K562 (cell line): ENCODE measurements at regions not wholly inside any gene's neighbourhood (a gene's known extent, or its start where the extent isn't known, plus 50 kb on each side); places are given as distances from the start of the nearest gene placed in this dataset.
"Not testable (repeated sequence)": the region's sequence is repeated elsewhere in the genome, so short reads cannot be mapped to it uniquely, and the experiment has no call there.

ENCODE experiments used
- ATAC-seq: fragments of 200-7000 bp; cut with Tn5 transposase; 3 replicates; pipeline ENCODE4 v1.9.1; 2020; ENCODE audit warnings: moderate library complexity
- BruUV-seq: library from RNA; stranded (reverse); fragments of 400-500 nt; replicated peaks from 2 replicates; lab custom pipeline; 2021; lab: Mats Ljungman, UMichigan
- CTCF ChIA-PET: fragments of 300-600 bp; formaldehyde crosslinking; extraction: SDS; loops from one replicate; lab custom pipeline; 2021; ENCODE audit warnings: low intra/inter-chr PET ratio; lab: Yijun Ruan, JAX
- POLR2A ChIA-PET: fragments of 300-600, 350-650 bp; sonication (Branson Sonifier 250); formaldehyde crosslinking; extraction: SDS; loops from one replicate; lab custom pipeline; 2021; ENCODE audit warnings: antibody characterized with exemption, inconsistent platforms; lab: Yijun Ruan, JAX
- DNase-seq, 4 experiments: peaks; one replicate each; pipeline versions ENCODE4 v3.0.0 to v3.0.0-alpha.2; 2011 to 2018; ENCODE audit warnings: low spot score in 3 of 4, mixed read lengths in 3 of 4; ENCODE audit errors: extremely low read depth in 1 of 4
- FAIRE-seq: peaks from 2 replicates; lab custom pipeline; 2011; peaks lifted over from hg19 to GRCh38; lab: Jason Lieb, UNC
- H2AFZ ChIP-seq: 2 replicates; pipeline ENCODE4 v1.6.0; 2011; ENCODE audit warnings: low read depth, low read length, control low read depth, inconsistent platforms
- H3K27ac ChIP-seq: fragments of 200-600 bp; 3 replicates; pipeline ENCODE4 v1.8.0; 2011; ENCODE audit warnings: low read depth, mild to moderate bottlenecking, control low read depth, inconsistent platforms, low read length, moderate library complexity, mixed read lengths; ENCODE audit errors: extremely low read depth
- H3K27me3 ChIP-seq, 2 experiments: fragments of 300-600 bp in 1 of 2; 2 replicates in 1 of 2; 3 replicates in 1 of 2; pipeline versions ENCODE4 v1.6.0 to v1.8.0; 2011; ENCODE audit warnings: inconsistent platforms in 2 of 2, low read length in 2 of 2, mild to moderate bottlenecking in 1 of 2, mixed read lengths in 1 of 2, moderate library complexity in 1 of 2; ENCODE audit not compliant: control insufficient read depth in 2 of 2, insufficient read depth in 2 of 2
- H3K36me3 ChIP-seq: fragments of 300-600 bp; 3 replicates; pipeline ENCODE4 v1.8.0; 2011; ENCODE audit warnings: mild to moderate bottlenecking, low read length, inconsistent platforms; ENCODE audit not compliant: control insufficient read depth, insufficient read depth
- H3K4me1 ChIP-seq, 2 experiments: fragments of 200-600 bp in 1 of 2; replicated peaks in 1 of 2; 2 replicates in 1 of 2; 3 replicates in 1 of 2; pipeline versions ENCODE4 v1.5.1 to v1.8.0; 2011; ENCODE audit warnings: inconsistent platforms in 2 of 2, low read length in 2 of 2, mild to moderate bottlenecking in 1 of 2, mixed read lengths in 1 of 2, moderate library complexity in 1 of 2; ENCODE audit not compliant: control insufficient read depth in 2 of 2, insufficient read depth in 2 of 2
- H3K4me2 ChIP-seq: 2 replicates; pipeline ENCODE4 v1.6.1; 2011; ENCODE audit warnings: low read length, control low read depth, inconsistent platforms, mixed read lengths; ENCODE audit not compliant: insufficient read depth
- H3K4me3 ChIP-seq: fragments of 200-600 bp; sonication (generic), shearing (Covaris generic); 2 replicates; pipeline ENCODE4 v1.5.1; 2016; ENCODE audit warnings: control low read depth, inconsistent platforms
- H3K79me2 ChIP-seq: fragments of 200-600 bp; 3 replicates; pipeline ENCODE4 v1.8.0; 2011; ENCODE audit warnings: low read length, inconsistent platforms; ENCODE audit not compliant: control insufficient read depth, insufficient read depth
- H3K9ac ChIP-seq, 2 experiments: 2 replicates each; pipeline versions ENCODE4 v1.6.0 to v1.6.1; 2011; ENCODE audit warnings: low read depth in 2 of 2, low read length in 2 of 2, control low read depth in 1 of 2, inconsistent platforms in 1 of 2, mild to moderate bottlenecking in 1 of 2, mixed read lengths in 1 of 2; ENCODE audit not compliant: insufficient read depth in 1 of 2
- H3K9me1 ChIP-seq: one replicate; pipeline ENCODE4 v1.6.0; 2011; ENCODE audit warnings: inconsistent platforms, mild to moderate bottlenecking, low read length, moderate library complexity; ENCODE audit not compliant: control insufficient read depth, insufficient read depth
- H3K9me3 ChIP-seq: replicated peaks from 2 replicates; pipeline ENCODE4 v1.5.1; 2011; ENCODE audit warnings: low read depth, low read length, inconsistent platforms; ENCODE audit not compliant: control insufficient read depth, insufficient read depth
- H4K20me1 ChIP-seq: replicated peaks from 2 replicates; pipeline ENCODE4 v1.6.1; 2011; ENCODE audit warnings: low read length, inconsistent platforms, mixed read lengths; ENCODE audit not compliant: control insufficient read depth, insufficient read depth
- ARID3B ChIP-seq: fragments of 250-450 bp; sonication (Bioruptor Pico); IDR thresholded peaks from 2 replicates; pipeline ENCODE4 v1.4.0; 2020; ENCODE audit warnings: borderline replicate concordance
- HIVEP1 ChIP-seq: fragments of 250-450 bp; sonication (Bioruptor Pico); IDR thresholded peaks from 2 replicates; pipeline ENCODE4 v1.4.0; 2020; ENCODE audit warnings: mild to moderate bottlenecking
- PCBP2 ChIP-seq: fragments of 200-400 bp; formaldehyde crosslinking; IDR thresholded peaks from 2 replicates; pipeline ENCODE4 v1.6.1; 2018; ENCODE audit warnings: low read length, low read depth, mild to moderate bottlenecking, moderate library complexity; ENCODE audit not compliant: poor library complexity, severe bottlenecking
- PTBP1 ChIP-seq: fragments of 200-400 bp; formaldehyde crosslinking; IDR thresholded peaks from 2 replicates; pipeline ENCODE4 v1.6.1; 2017; ENCODE audit warnings: low read depth, low read length
- RFX5 ChIP-seq: IDR thresholded peaks from 2 replicates; pipeline ENCODE4 v1.6.1; 2011; ENCODE audit warnings: low read depth, mild to moderate bottlenecking, improper control_type of control experiment, low read length
- TFE3 ChIP-seq: fragments of 450-650 bp; formaldehyde crosslinking; IDR thresholded peaks from 2 replicates; pipeline ENCODE4 v1.4.0; 2020; ENCODE audit warnings: mild to moderate bottlenecking, mixed read lengths
- ZFX ChIP-seq: sonication (generic); formaldehyde crosslinking; IDR thresholded peaks from 2 replicates; pipeline ENCODE4 v1.8.0; 2022; ENCODE audit warnings: mild to moderate bottlenecking, missing genetic modification reagents, moderate library complexity
- ZNF280B ChIP-seq: fragments of 250-450 bp; sonication (Bioruptor Pico); IDR thresholded peaks from 2 replicates; pipeline ENCODE4 v1.5.1; 2021; ENCODE audit warnings: mild to moderate bottlenecking
- ZNF695 ChIP-seq: fragments of 450-650 bp; formaldehyde crosslinking; IDR thresholded peaks from 2 replicates; pipeline ENCODE4 v1.4.0; 2020; ENCODE audit warnings: mild to moderate bottlenecking, moderate library complexity
- ZNF785 ChIP-seq: fragments of 250-450 bp; sonication (Bioruptor Pico); IDR thresholded peaks from 2 replicates; pipeline ENCODE4 v1.4.0; 2020; ENCODE audit warnings: mild to moderate bottlenecking
- WGBS: fragments of 100-300 bp; shearing (Covaris generic); methylation state at CpG from one replicate; pipeline ENCODE4 v1.1.6; 2016; ENCODE audit warnings: low coverage, mixed read lengths; ENCODE audit not compliant: insufficient coverage; ENCODE audit errors: missing lambda C conversion rate; 5-methylcytosine and 5-hydroxymethylcytosine counted together
- in situ Hi-C: fragments of 300-500 bp; cut with MboI; formaldehyde crosslinking; loops from 4 replicates; pipeline ENCODE4 v1.15.0; 2018; ENCODE audit warnings: inconsistent platforms, mixed read lengths
- intact Hi-C: fragments of 100-400 bp; cut with micrococcal nuclease; formaldehyde crosslinking; loops from 2 replicates; pipeline ENCODE4 v1.14.2; 2022

DNA sequence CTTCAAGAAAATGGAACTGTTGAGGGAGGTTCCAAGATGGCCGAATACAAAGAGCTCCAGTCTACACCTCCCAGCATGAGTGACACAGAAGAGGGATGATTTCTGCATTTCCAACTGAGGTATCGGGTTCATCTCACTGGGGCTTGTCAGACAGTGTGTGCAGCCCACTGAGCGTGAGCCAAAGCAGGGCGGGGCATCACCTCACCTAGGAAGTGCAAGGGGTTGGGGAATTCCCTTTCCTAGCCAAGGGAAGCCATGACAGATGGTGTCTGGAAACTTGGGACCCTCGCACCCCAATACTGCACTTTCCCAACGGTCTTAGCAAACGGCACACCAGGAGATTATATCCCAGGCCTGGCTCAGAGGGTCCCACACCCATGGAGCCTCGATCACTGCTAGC, 77.3 kb downstream of the POU4F1 start:
- H3K9me1 ChIP-seq, in situ Hi-C loops, H2AFZ ChIP-seq, H3K4me1 ChIP-seq, H3K9ac ChIP-seq, H3K36me3 ChIP-seq, intact Hi-C loops, H3K27ac ChIP-seq, H4K20me1 ChIP-seq, POLR2A ChIA-PET, BruUV-seq, ATAC-seq, H3K79me2 ChIP-seq, H3K9me3 ChIP-seq, DNase-seq, H3K4me3 ChIP-seq, H3K4me2 ChIP-seq, FAIRE-seq, CTCF ChIA-PET, H3K27me3 ChIP-seq: not testable (repeated sequence)
- WGBS: 2% methylated on average over 8 of the region's 8 CpGs

- Histone ChIP-seq H3K9me1 (no peaks in the 10 kb centered on the region), H3K27me3 (no peaks in the 10 kb centered on the region), H3K4me2 (no peak overlapping the region), H3K27ac (no peak overlapping the region), H2AFZ (no peak overlapping the region), H4K20me1 (no peaks in the 10 kb centered on the region), H3K4me1 (no peaks in the 10 kb centered on the region), H3K4me3 (no peak overlapping the region), H3K79me2 (no peaks in the 10 kb centered on the region), H3K9me3 (no peaks in the 10 kb centered on the region), H3K9ac (no peak overlapping the region), H3K36me3 (no peaks in the 10 kb centered on the region)
- no TSS peak for BruUV-seq
- ATAC-seq (no peak), DNase-seq (no peak), FAIRE-seq (no peak)
- in situ Hi-C loops: no loop called here
- POLR2A ChIA-PET: no interaction called here
- CTCF ChIA-PET: no interaction called here
- WGBS: 0% methylated on average over 1 of the region's 1 CpG
- intact Hi-C loops: no loop called here
- TF ChIP-seq ZNF785 (CRISPR knock-in tag): no peak
- no peak for TF ChIP-seq RFX5
- no peak for TF ChIP-seq ZNF280B
- TF ChIP-seq ZFX: no peak
- TF ChIP-seq PTBP1: no peak
- no peak for TF ChIP-seq ARID3B (CRISPR knock-in tag)
- no peak for TF ChIP-seq HIVEP1 (CRISPR knock-in tag)
- TF ChIP-seq ZNF695 (CRISPR knock-in tag): no peak
- TF ChIP-seq PCBP2: no peak
- no peak for TF ChIP-seq TFE3
These were observed 78.4 kb downstream of the POU4F1 start for GRCh38 chr13:78524936-78525335.
